Thymus (tissue), 11 donors: ENCODE measurements at regions not wholly inside any gene's neighbourhood (a gene's known extent, or its start where the extent isn't known, plus 50 kb on each side); places are given as distances from the start of the nearest gene placed in this dataset.

Experiments
- DNase-seq, 9 donors: peaks; one replicate each; pipeline ENCODE4 v3.0.0-alpha.2; 2013; ENCODE audit warnings: low spot score in 9 of 9, low read depth in 6 of 9, missing footprints in 1 of 9
- H3K27ac ChIP-seq, 2 donors: one replicate each; pipeline ENCODE4 v1.5.1; 2013; ENCODE audit warnings: control low read depth in 1 of 2, low read depth in 1 of 2, low read length in 1 of 2, mild to moderate bottlenecking in 1 of 2, moderate library complexity in 1 of 2
- H3K27me3 ChIP-seq, 2 donors: one replicate each; pipeline ENCODE4 v1.5.1; 2013; ENCODE audit warnings: low read length in 1 of 2; ENCODE audit not compliant: control insufficient read depth in 2 of 2, insufficient read depth in 1 of 2
- H3K36me3 ChIP-seq, 2 donors: one replicate each; pipeline ENCODE4 v1.5.1; 2013; ENCODE audit warnings: low read length in 1 of 2, mild to moderate bottlenecking in 1 of 2, moderate library complexity in 1 of 2; ENCODE audit not compliant: control insufficient read depth in 2 of 2, insufficient read depth in 2 of 2
- H3K4me1 ChIP-seq, 2 donors: one replicate each; pipeline ENCODE4 v1.5.1; 2013; ENCODE audit warnings: low read length in 2 of 2; ENCODE audit not compliant: control insufficient read depth in 2 of 2, insufficient read depth in 2 of 2
- H3K4me3 ChIP-seq, 2 donors: one replicate each; pipeline ENCODE4 v1.5.1; 2013; ENCODE audit warnings: low read length in 2 of 2, control low read depth in 1 of 2, mild to moderate bottlenecking in 1 of 2
- H3K9me3 ChIP-seq, 2 donors: one replicate each; pipeline ENCODE4 v1.5.1; 2013; ENCODE audit warnings: low read length in 1 of 2, mild to moderate bottlenecking in 1 of 2; ENCODE audit not compliant: control insufficient read depth in 2 of 2, insufficient read depth in 1 of 2
- WGBS: extraction: QIAGEN DNeasy Blood & Tissue Kit; methylation state at CpG from one replicate; pipeline ENCODE4 v1.1.7; 2013; 5-methylcytosine and 5-hydroxymethylcytosine counted together
- donor health status: healthy.

- no peak for DNase-seq
- WGBS: 98% methylated on average over 35 of the region's 35 CpGs
- peaks cover 0 to 5% of the 10 kb centered on the region in 2 donors for H3K9me3 ChIP-seq
- no peak overlapping the region for H3K27ac ChIP-seq
- no peaks in the 10 kb centered on the region for H3K36me3 ChIP-seq
- no peaks in the 10 kb centered on the region for H3K27me3 ChIP-seq
- no peak overlapping the region for H3K4me3 ChIP-seq
- no peaks in the 10 kb centered on the region for H3K4me1 ChIP-seq
These were observed 111.2 kb downstream of the PMAIP1 start for GRCh38 chr18:60010984-60011383.

- DNase-seq: no peak
- no peak overlapping the region for H3K27ac ChIP-seq
- WGBS: 98% methylated on average over 23 of the region's 23 CpGs
- H3K36me3 ChIP-seq: no peaks in the 10 kb centered on the region
- peaks cover 0 to 5% of the 10 kb centered on the region in 2 donors for H3K9me3 ChIP-seq
- no peaks in the 10 kb centered on the region for H3K27me3 ChIP-seq
- no peaks in the 10 kb centered on the region for H3K4me1 ChIP-seq
- no peak overlapping the region for H3K4me3 ChIP-seq
These were observed 110.7 kb downstream of the PMAIP1 start for GRCh38 chr18:60010513-60010912.

GRCh38 chr18:60007661-60008060 is 107.9 kb downstream of the PMAIP1 start:
- no peaks in the 10 kb centered on the region for H3K27me3 ChIP-seq
- H3K36me3 ChIP-seq: no peaks in the 10 kb centered on the region
- no peak for DNase-seq
- H3K9me3 ChIP-seq: peaks cover 0 to 5% of the 10 kb centered on the region in 2 donors
- 87% methylated on average over 2 of the region's 2 CpGs for WGBS
- no peak overlapping the region for H3K27ac ChIP-seq
- H3K4me1 ChIP-seq: no peaks in the 10 kb centered on the region
- no peak overlapping the region for H3K4me3 ChIP-seq

GRCh38 chr18:60003610-60004185 is 103.9 kb downstream of the PMAIP1 start:
- no peak for DNase-seq

GRCh38 chr18:59996370-59996966 is 96.7 kb downstream of the PMAIP1 start:
- 12% methylated on average over 5 of the region's 5 CpGs for WGBS

More at GRCh38 chr18:60003610-60004185, 103.9 kb downstream of the PMAIP1 start:
- 97% methylated on average over 16 of the region's 16 CpGs for WGBS
- no peaks in the 10 kb centered on the region for H3K9me3 ChIP-seq
- no peak overlapping the region for H3K27ac ChIP-seq
- no peaks in the 10 kb centered on the region for H3K4me1 ChIP-seq
- H3K27me3 ChIP-seq: no peaks in the 10 kb centered on the region
- H3K36me3 ChIP-seq: no peaks in the 10 kb centered on the region
- no peak overlapping the region for H3K4me3 ChIP-seq

GRCh38 chr18:59994357-59994756 is 94.6 kb downstream of the PMAIP1 start:
- Histone ChIP-seq H3K9me3 (no peaks in the 10 kb centered on the region), H3K36me3 (no peaks in the 10 kb centered on the region), H3K4me1 (no peaks in the 10 kb centered on the region), H3K4me3 (no peak overlapping the region), H3K27ac (no peak overlapping the region), H3K27me3 (no peaks in the 10 kb centered on the region)
- peak in 2 of 9 donors; percentile 7 to 38 for DNase-seq
- WGBS: 0% methylated on average over 1 of the region's 1 CpG

More at GRCh38 chr18:59996370-59996966, 96.7 kb downstream of the PMAIP1 start:
- peak in 7 of 9 donors; percentile 2 to 66 (median 23) for DNase-seq
- Histone ChIP-seq H3K4me3 (no peak overlapping the region), H3K36me3 (no peaks in the 10 kb centered on the region), H3K4me1 (no peaks in the 10 kb centered on the region), H3K9me3 (no peaks in the 10 kb centered on the region), H3K27ac (no peak overlapping the region), H3K27me3 (no peaks in the 10 kb centered on the region)

GRCh38 chr18:59993560-59993959 is 93.8 kb downstream of the PMAIP1 start:
- Histone ChIP-seq H3K4me3 (no peak overlapping the region), H3K27me3 (no peaks in the 10 kb centered on the region), H3K36me3 (no peaks in the 10 kb centered on the region), H3K27ac (no peak overlapping the region), H3K9me3 (no peaks in the 10 kb centered on the region), H3K4me1 (no peaks in the 10 kb centered on the region)
- WGBS: 91% methylated on average over 5 of the region's 5 CpGs
- no peak for DNase-seq

GRCh38 chr18:59990121-59990823 is 90.5 kb downstream of the PMAIP1 start:
- Histone ChIP-seq H3K9me3 (no peaks in the 10 kb centered on the region), H3K36me3 (no peaks in the 10 kb centered on the region), H3K27me3 (no peaks in the 10 kb centered on the region), H3K4me1 (no peaks in the 10 kb centered on the region), H3K27ac (no peak overlapping the region), H3K4me3 (no peak overlapping the region)
- 65% methylated on average over 1 of the region's 1 CpG for WGBS
- DNase-seq: no peak

GRCh38 chr18:59988098-59988706 is 88.4 kb downstream of the PMAIP1 start:
- DNase-seq: peak in 8 of 9 donors; percentile 6 to 61 (median 28)
- Histone ChIP-seq H3K36me3 (no peaks in the 10 kb centered on the region), H3K4me1 (no peaks in the 10 kb centered on the region), H3K27ac (no peak overlapping the region), H3K4me3 (no peak overlapping the region), H3K9me3 (no peaks in the 10 kb centered on the region), H3K27me3 (no peaks in the 10 kb centered on the region)
- 22% methylated on average over 5 of the region's 5 CpGs for WGBS
